Endodermal cell (in vitro differentiated cells): ENCODE measurements at regions not wholly inside any gene's neighbourhood (a gene's known extent, or its start where the extent isn't known, plus 50 kb on each side); places are given as distances from the start of the nearest gene placed in this dataset.

Experiments
- DNase-seq: peaks from one replicate; pipeline ENCODE4 v3.0.0-alpha.2; 2017
- H3K27ac ChIP-seq: 2 replicates; pipeline ENCODE4 v1.5.1; 2013; ENCODE audit warnings: mild to moderate bottlenecking, low read depth, low read length, moderate library complexity
- H3K27me3 ChIP-seq: 2 replicates; pipeline ENCODE4 v1.6.1; 2013; ENCODE audit warnings: mild to moderate bottlenecking, low read length, moderate library complexity; ENCODE audit not compliant: insufficient read depth, control insufficient read depth, poor library complexity, severe bottlenecking
- H3K36me3 ChIP-seq: 2 replicates; pipeline ENCODE4 v1.7.0; 2013; ENCODE audit warnings: mild to moderate bottlenecking, low read length, moderate library complexity; ENCODE audit not compliant: control insufficient read depth, insufficient read depth
- H3K4me1 ChIP-seq: one replicate; pipeline ENCODE4 v1.7.0; 2013; ENCODE audit warnings: low read length; ENCODE audit not compliant: control insufficient read depth, insufficient read depth
- H3K4me3 ChIP-seq: 2 replicates; pipeline ENCODE4 v1.5.1; 2013; ENCODE audit warnings: mild to moderate bottlenecking, low read length, moderate library complexity
- H3K9ac ChIP-seq: 2 replicates; pipeline ENCODE4 v1.6.1; 2013; ENCODE audit warnings: mild to moderate bottlenecking, low read length, moderate library complexity; ENCODE audit not compliant: poor library complexity, severe bottlenecking; ENCODE audit errors: extremely low read depth
- H3K9me3 ChIP-seq: 2 replicates; pipeline ENCODE4 v1.6.1; 2013; ENCODE audit warnings: mild to moderate bottlenecking, low read length, moderate library complexity; ENCODE audit not compliant: control insufficient read depth
- H3K27ac Mint-ChIP-seq: 2 replicates; pipeline ENCODE4 v1.8.0; 2020; ENCODE audit warnings: mixed read lengths
- H3K27me3 Mint-ChIP-seq: 2 replicates; pipeline ENCODE4 v1.8.0; 2021; ENCODE audit warnings: mild to moderate bottlenecking, mixed read lengths; ENCODE audit not compliant: insufficient read depth
- H3K36me3 Mint-ChIP-seq: 2 replicates; pipeline ENCODE4 v1.8.0; 2020; ENCODE audit warnings: low read depth, mixed read lengths
- H3K4me1 Mint-ChIP-seq: 2 replicates; pipeline ENCODE4 v1.8.0; 2020; ENCODE audit warnings: mixed read lengths
- H3K4me3 Mint-ChIP-seq: 2 replicates; pipeline ENCODE4 v1.8.0; 2020; ENCODE audit warnings: mild to moderate bottlenecking, moderate library complexity, mixed read lengths
- H3K9me3 Mint-ChIP-seq: 2 replicates; pipeline ENCODE4 v1.8.0; 2020; ENCODE audit warnings: mild to moderate bottlenecking, mixed read lengths
- CTCF ChIP-seq: fragments of 200-600 bp; sonication (generic); conservative IDR thresholded peaks from 2 replicates; pipeline ENCODE4 v1.5.0; 2021; ENCODE audit warnings: antibody characterized with exemption, mild to moderate bottlenecking
- WGBS, 2 experiments: methylation state at CpG; one replicate each; pipeline versions ENCODE4 v1.1.5 to v1.1.7; 2013; ENCODE audit warnings: missing lambda C conversion rate in 2 of 2, mixed read lengths in 1 of 2; ENCODE audit not compliant: insufficient coverage in 1 of 2, insufficient read length in 1 of 2; 5-methylcytosine and 5-hydroxymethylcytosine counted together

DNA sequence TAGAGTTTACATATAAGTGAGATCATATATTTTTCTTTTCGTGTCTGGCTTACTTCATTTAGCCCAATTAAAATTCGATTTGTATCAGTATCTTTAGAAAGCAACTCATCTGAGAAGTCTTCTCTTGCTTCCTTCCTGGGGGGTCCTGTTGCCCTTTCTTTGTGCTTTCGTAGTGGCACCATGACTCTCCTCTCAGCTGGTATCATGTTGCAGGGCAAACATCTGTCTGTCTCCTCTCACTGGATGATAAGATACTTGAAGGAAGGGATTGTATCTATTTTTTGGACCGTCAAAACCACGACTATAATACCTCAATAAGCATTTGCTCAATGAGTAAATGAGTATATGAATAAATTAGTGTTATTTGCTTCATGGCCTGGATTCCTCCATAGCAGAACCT lies 382.5 kb upstream of the SORCS1 start:
- no peak overlapping the region for H3K4me3 Mint-ChIP-seq
- Histone ChIP-seq H3K27me3 (no peaks in the 10 kb centered on the region), H3K9me3 (peaks cover 6% of the 10 kb centered on the region), H3K4me1 (no peaks in the 10 kb centered on the region), H3K36me3 (no peaks in the 10 kb centered on the region), H3K4me3 (no peak overlapping the region), H3K9ac (no peak overlapping the region), H3K27ac (no peak overlapping the region)
- DNase-seq = no peak
- H3K36me3 Mint-ChIP-seq = peaks cover 4% of the 10 kb centered on the region
- no peak overlapping the region for H3K27ac Mint-ChIP-seq
- H3K4me1 Mint-ChIP-seq = peaks cover 15% of the 10 kb centered on the region
- no peak for TF ChIP-seq CTCF
- no peaks in the 10 kb centered on the region for H3K27me3 Mint-ChIP-seq
- peaks cover 19% of the 10 kb centered on the region for H3K9me3 Mint-ChIP-seq
- WGBS, 2 experiments = 69 to 87% methylated on average over 3 to 5 of the region's 5 CpGs

GRCh38 chr10:107546284-107546683 lies 381.8 kb upstream of the SORCS1 start:
- no peaks in the 10 kb centered on the region for H3K36me3 ChIP-seq
- H3K4me3 ChIP-seq = no peak overlapping the region
- no peak for DNase-seq
- no peak overlapping the region for H3K27ac Mint-ChIP-seq
- peaks cover 18% of the 10 kb centered on the region for H3K9me3 Mint-ChIP-seq
- no peak overlapping the region for H3K27ac ChIP-seq
- no peak overlapping the region for H3K4me3 Mint-ChIP-seq
- H3K9me3 ChIP-seq = peaks cover 6% of the 10 kb centered on the region
- H3K27me3 ChIP-seq = no peaks in the 10 kb centered on the region
- no peak for TF ChIP-seq CTCF
- H3K4me1 ChIP-seq = no peaks in the 10 kb centered on the region
- H3K4me1 Mint-ChIP-seq = peaks cover 15% of the 10 kb centered on the region
- H3K36me3 Mint-ChIP-seq = peaks cover 4% of the 10 kb centered on the region
- 96 to 100% methylated on average over 1 of the region's 1 CpG for WGBS, 2 experiments
- H3K9ac ChIP-seq = no peak overlapping the region
- H3K27me3 Mint-ChIP-seq = no peaks in the 10 kb centered on the region

- peaks cover 4% of the 10 kb centered on the region for H3K36me3 Mint-ChIP-seq
- H3K4me1 Mint-ChIP-seq = peaks cover 15% of the 10 kb centered on the region
- no peaks in the 10 kb centered on the region for H3K4me1 ChIP-seq
- WGBS, 2 experiments = 97 to 99% methylated on average over 14 to 18 of the region's 18 CpGs
- H3K9me3 Mint-ChIP-seq = peaks cover 13% of the 10 kb centered on the region
- H3K4me3 ChIP-seq = no peak overlapping the region
- H3K9me3 ChIP-seq = peaks cover 6% of the 10 kb centered on the region
- H3K4me3 Mint-ChIP-seq = no peak overlapping the region
- no peak for TF ChIP-seq CTCF
- no peaks in the 10 kb centered on the region for H3K27me3 ChIP-seq
- H3K27me3 Mint-ChIP-seq = no peaks in the 10 kb centered on the region
- H3K27ac ChIP-seq = no peak overlapping the region
- no peak overlapping the region for H3K9ac ChIP-seq
- H3K27ac Mint-ChIP-seq = no peak overlapping the region
- H3K36me3 ChIP-seq = no peaks in the 10 kb centered on the region
- no peak for DNase-seq
Measured at GRCh38 chr10:107545717-107546116, 381.2 kb upstream of the SORCS1 start.
